ENCODE measurements at regions not wholly inside any gene's neighbourhood (a gene's known extent, or its start where the extent isn't known, plus 50 kb on each side); places are given as distances from the start of the nearest gene placed in this dataset.

DNA sequence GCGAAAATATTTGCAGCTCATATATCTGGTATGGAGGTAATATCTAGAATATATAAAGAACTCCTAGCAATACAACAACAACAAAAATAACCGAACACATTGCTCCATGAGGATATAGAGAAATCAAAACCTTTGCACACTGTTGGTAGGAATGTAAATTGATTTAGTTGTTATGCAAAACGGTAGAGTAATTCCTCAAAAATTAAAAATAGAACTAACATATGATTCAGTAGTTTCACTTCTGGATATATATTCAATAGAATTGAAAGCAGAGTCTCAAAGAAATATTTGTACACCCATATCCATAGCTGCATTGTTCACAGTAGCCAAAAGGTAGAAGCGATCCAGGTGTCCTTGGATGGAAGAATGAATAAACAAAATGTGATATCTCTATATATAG lies 203.0 kb upstream of the CNKSR2 start:
- H3K36me3 Mint-ChIP-seq, result no peaks in the 10 kb centered on the region
- no peak for DNase-seq (ENCODE audit: extremely low spot score, unreplicated experiment)
- no peak overlapping the region for H3K4me3 Mint-ChIP-seq
- no peaks in the 10 kb centered on the region for H3K27me3 Mint-ChIP-seq
- no peak overlapping the region for H3K27ac Mint-ChIP-seq
- no peaks in the 10 kb centered on the region for H3K4me1 Mint-ChIP-seq (ENCODE audit: unreplicated experiment)
- TF ChIP-seq CTCF (conservative IDR thresholded peaks at IDR 0.05), result no peak
- no peaks in the 10 kb centered on the region for H3K9me3 Mint-ChIP-seq

GRCh38 chrX:21174439-21174838 lies 199.8 kb upstream of the CNKSR2 start:
- no peaks in the 10 kb centered on the region for H3K27me3 Mint-ChIP-seq
- no peak for TF ChIP-seq CTCF (conservative IDR thresholded peaks at IDR 0.05)
- H3K27ac Mint-ChIP-seq, result no peak overlapping the region
- DNase-seq (ENCODE audit: extremely low spot score, unreplicated experiment), result no peak
- H3K4me3 Mint-ChIP-seq, result no peak overlapping the region
- no peaks in the 10 kb centered on the region for H3K4me1 Mint-ChIP-seq (ENCODE audit: unreplicated experiment)
- no peaks in the 10 kb centered on the region for H3K9me3 Mint-ChIP-seq
- H3K36me3 Mint-ChIP-seq, result no peaks in the 10 kb centered on the region

- Mint-ChIP-seq H3K36me3 (no peaks in the 10 kb centered on the region), H3K27me3 (no peaks in the 10 kb centered on the region), H3K4me1 (ENCODE audit: unreplicated experiment) (no peaks in the 10 kb centered on the region), H3K27ac (no peak overlapping the region), H3K4me3 (no peak overlapping the region), H3K9me3 (no peaks in the 10 kb centered on the region)
- no peak for TF ChIP-seq CTCF (conservative IDR thresholded peaks at IDR 0.05)
- DNase-seq (ENCODE audit: extremely low spot score, unreplicated experiment), result no peak
Measured at GRCh38 chrX:21176921-21177571, 197.2 kb upstream of the CNKSR2 start.

DNA sequence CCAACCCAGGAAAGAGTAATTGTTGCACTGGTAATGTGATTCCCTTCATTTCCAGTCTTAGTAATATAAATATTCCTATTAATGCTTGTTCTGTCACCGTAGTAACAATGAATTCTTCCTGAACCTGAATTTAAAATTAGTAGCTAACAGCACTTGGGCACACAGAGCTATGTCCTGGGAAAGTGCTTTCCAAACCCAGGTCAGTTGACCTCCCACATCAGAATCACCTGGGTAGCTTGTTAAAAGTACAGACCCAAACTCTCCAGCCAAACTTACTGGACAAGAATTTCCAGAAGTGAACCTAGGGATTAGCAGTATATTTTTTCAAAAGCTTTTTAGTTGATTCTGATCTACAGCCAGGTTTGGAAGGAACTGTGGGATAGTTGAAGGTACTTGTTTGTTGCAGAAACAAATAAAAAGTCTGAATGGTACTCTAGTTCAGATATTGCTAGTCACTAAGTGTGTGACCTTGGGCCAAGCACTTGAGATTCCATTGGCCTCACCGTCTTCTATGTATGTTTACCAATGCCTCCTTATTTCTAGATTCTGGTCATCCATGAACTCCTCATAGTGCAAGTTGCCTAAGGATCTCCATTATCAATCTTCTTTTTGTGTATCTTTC lies 192.9 kb upstream of the CNKSR2 start:
- H3K27ac Mint-ChIP-seq, result no peak overlapping the region
- no peak for DNase-seq (ENCODE audit: extremely low spot score, unreplicated experiment)
- no peak overlapping the region for H3K4me3 Mint-ChIP-seq
- H3K4me1 Mint-ChIP-seq (ENCODE audit: unreplicated experiment), result no peaks in the 10 kb centered on the region
- no peaks in the 10 kb centered on the region for H3K27me3 Mint-ChIP-seq
- H3K9me3 Mint-ChIP-seq, result no peaks in the 10 kb centered on the region
- H3K36me3 Mint-ChIP-seq, result no peaks in the 10 kb centered on the region
- TF ChIP-seq CTCF (conservative IDR thresholded peaks at IDR 0.05), result no peak

- Mint-ChIP-seq H3K4me3 (no peak overlapping the region), H3K36me3 (no peaks in the 10 kb centered on the region), H3K27ac (no peak overlapping the region), H3K4me1 (ENCODE audit: unreplicated experiment) (no peaks in the 10 kb centered on the region), H3K9me3 (peaks cover 9% of the 10 kb centered on the region), H3K27me3 (no peaks in the 10 kb centered on the region)
- TF ChIP-seq CTCF (conservative IDR thresholded peaks at IDR 0.05), result no peak
- DNase-seq (ENCODE audit: extremely low spot score, unreplicated experiment), result no peak
Measured at GRCh38 chrX:21193196-21193595, 181.0 kb upstream of the CNKSR2 start.
